H4 (cell line): ENCODE measurements at regions not wholly inside any gene's neighbourhood (a gene's known extent, or its start where the extent isn't known, plus 50 kb on each side); places are given as distances from the start of the nearest gene placed in this dataset.
A peak's percentile ranks its signal among the peaks of the same experiment; 100 is the strongest.
"Not testable (repeated sequence)": the region's sequence is repeated elsewhere in the genome, so short reads cannot be mapped to it uniquely, and the experiment has no call there.

ENCODE experiments used
- DNase-seq: peaks from one replicate; pipeline ENCODE4 v3.0.0-alpha.2; 2015; ENCODE audit warnings: low spot score

DNA sequence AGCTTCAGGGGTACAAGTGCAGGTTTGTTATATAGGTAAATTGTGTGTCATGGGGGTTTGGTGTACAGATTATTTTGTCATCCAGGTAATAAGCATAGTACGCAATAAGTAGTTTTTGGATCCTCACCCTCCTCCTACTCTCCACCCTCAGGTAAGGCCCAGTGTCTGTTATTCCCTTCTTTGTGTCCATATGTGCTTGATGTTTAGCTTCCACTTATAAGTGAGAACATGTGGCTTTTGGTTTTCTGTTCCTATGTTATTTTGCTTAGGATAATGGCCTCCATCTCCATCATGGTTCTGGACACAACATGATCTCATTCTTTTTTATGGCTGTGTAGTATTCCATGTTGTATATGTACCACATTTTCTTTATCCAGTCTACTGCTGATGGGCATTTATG is 298.4 kb downstream of the LIG4 start:
- not testable (repeated sequence) for DNase-seq

DNA sequence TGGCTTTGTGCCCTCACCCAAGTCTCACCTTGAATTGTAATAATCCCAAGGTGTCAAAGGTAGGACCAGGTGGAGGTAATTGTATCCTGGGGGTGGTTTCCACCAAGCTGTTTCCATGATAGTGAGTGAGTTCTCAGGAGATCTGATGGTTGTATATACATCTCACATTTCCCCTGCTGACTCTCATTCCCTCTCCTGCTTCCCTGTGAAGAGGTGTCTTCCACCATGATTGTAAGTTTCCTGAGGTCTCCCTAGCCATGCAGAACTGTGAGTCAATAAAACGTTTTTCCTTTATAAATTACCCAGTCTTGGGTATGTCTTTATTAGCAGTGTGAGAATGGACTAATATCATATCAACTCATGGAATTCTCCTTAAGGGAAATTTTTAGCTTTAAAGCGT is 302.6 kb downstream of the LIG4 start:
- no peak for DNase-seq

- no peak for DNase-seq
Observed at GRCh38 chr13:107907065-107907805, 308.1 kb downstream of the LIG4 start.

- DNase-seq = no peak
Observed at GRCh38 chr13:107906131-107906530, 309.2 kb downstream of the LIG4 start.

DNA sequence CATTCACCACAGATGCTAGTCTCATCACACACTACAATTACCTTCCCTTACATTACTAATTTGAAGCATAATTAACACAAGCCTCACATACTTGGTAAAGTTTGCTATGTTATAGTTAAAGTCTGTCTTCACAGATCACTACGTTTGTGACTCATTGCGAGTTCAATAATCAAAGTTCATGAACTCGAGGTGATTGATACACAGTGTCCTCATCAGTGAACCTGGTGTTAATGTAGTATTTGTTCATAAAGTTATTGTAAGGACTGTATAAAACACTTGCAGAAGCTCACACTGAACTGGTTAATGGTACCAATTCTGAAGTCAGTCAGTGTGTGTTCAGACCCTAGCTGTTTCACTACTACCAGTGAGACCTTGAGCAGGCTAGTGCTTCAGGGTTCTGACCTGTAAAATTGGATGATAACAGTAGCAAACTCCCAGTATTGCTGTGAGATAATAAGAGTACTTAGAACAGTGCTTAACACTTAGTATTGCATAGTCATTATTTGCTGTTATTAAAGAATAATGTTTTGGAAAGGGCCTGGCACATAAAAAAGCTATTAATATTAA is 313.3 kb downstream of the LIG4 start:
- no peak for DNase-seq

- no peak for DNase-seq
Observed at GRCh38 chr13:107901230-107901629, 314.1 kb downstream of the LIG4 start.

DNA sequence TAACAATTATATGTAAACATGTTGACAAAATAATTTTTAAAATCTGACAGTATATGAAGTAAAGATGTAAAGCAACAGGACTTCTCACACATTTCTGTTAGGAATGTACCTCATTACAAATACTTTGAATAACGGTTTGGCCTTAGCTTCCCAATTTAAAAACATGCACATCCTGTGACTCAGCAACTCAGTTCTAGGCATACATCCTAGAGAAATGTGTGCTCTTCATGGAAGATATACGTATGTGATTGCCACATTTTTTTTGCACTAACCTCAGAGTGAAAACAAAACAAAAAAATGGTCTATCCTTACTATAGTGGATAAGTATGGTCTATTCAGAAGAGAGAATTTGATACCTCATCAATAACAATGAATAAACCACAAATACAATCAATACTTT is 314.6 kb downstream of the LIG4 start:
- no peak for DNase-seq

- no peak for DNase-seq
Observed at GRCh38 chr13:107886118-107886517, 329.2 kb downstream of the LIG4 start.

GRCh38 chr13:107884564-107884963 is 330.8 kb downstream of the LIG4 start:
- DNase-seq = no peak

DNA sequence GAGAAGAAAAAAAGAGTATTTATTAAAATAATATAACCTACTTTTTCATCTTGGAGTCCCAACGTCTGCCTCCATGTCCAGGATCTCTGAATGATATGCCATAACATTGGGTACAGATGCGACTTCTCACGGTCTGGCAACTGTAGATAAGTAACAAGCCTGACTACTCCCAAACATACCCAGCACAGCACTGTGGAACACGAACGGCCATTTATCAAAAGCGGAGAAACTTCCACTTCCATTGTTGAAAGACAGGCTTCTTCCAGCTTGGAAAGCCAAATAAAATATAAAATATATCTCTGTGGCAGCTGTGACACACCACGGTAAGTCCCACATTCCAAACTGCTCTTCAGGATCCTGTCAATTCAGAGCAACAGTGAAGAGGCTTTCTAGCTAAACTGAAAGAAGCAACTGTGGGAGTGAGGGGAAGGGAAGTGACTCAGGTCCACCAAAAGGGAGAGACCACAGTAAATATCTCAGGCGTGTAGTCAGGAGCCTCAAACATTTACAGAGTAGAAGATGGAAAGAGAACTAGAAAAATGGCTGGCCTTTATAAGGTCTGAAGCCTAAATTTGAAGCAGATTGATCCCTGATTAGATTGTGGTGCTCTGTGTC is 331.7 kb downstream of the LIG4 start:
- peak; percentile 41 for DNase-seq

GRCh38 chr13:107882708-107883560 is 332.4 kb downstream of the LIG4 start:
- no peak for DNase-seq

DNA sequence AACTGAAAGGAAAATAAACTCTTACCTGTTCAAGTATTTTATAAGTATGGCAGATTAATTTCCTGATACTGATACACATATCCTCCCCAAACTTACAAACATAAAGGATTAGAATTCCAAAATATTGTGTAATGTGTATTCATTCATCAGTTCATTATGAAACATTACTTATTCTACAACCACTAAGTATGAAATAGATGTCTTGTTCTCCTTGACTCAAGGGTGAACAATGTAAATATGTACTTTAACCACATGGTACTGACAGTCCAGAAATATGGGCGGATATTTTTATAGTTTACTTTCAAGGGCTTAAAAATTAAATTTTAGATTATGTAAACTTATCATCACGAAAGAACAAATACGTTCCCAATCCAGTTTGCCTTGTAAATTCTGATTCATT is 334.0 kb downstream of the LIG4 start:
- DNase-seq = no peak

DNA sequence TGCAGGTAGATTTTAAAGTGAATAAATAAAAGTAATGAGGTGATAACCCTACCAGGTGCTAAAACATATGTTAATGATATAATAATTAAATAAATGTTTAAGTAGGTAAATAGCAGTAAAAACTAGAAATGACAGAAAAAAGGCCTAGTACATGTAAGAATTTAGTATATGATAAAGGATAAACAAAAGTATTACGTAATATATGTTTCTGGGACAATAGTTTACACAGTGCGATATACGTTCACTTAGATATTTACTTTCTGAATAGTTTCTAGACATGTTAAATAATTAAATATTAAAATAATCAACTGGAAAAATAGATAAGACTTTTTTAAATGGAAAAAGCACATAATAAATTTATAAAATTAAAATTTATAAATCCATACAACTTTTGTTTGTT is 340.9 kb downstream of the LIG4 start:
- no peak for DNase-seq

DNA sequence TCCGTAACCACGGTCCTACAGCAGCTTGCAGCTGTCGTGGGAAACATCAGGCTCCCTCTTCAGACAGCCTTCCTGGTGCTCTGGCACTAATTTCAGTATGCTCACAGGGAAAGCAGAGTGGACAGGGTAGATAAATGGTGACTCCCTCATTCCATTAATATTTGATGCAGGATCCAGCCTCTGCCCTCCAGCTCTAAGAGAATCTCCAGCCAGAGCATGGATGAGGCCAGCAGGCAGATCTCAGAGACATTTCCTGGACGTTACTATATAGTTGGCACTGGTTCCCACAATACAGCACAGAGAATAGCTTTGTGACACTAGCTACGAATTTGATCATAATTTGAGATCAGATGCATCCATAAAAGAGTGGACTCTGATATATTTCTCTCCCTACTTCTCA is 341.4 kb downstream of the LIG4 start:
- no peak for DNase-seq

DNA sequence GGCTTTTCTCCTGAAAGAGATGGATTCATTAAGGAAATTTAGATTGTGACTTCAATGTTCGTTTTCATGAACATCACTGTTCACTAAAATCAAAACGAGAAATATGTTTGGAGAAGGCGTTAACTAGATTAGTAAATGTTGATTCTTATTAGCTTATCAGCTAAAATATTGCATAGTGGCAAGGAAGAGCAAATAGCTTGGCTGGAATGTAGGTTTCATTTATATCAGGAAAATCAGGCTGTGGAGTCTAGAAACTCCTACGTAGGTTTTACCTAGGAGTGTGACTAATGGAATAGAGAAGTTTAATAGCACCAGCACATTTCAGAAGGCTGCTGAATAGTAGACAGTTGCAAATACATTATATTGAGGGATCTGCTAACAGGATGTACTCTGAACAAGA is 344.9 kb downstream of the LIG4 start:
- DNase-seq = no peak

GRCh38 chr13:107867701-107868661 is 347.4 kb downstream of the LIG4 start:
- DNase-seq = peak; percentile 34

GRCh38 chr13:107866941-107867623 is 348.3 kb downstream of the LIG4 start:
- DNase-seq = peak; percentile 16

DNA sequence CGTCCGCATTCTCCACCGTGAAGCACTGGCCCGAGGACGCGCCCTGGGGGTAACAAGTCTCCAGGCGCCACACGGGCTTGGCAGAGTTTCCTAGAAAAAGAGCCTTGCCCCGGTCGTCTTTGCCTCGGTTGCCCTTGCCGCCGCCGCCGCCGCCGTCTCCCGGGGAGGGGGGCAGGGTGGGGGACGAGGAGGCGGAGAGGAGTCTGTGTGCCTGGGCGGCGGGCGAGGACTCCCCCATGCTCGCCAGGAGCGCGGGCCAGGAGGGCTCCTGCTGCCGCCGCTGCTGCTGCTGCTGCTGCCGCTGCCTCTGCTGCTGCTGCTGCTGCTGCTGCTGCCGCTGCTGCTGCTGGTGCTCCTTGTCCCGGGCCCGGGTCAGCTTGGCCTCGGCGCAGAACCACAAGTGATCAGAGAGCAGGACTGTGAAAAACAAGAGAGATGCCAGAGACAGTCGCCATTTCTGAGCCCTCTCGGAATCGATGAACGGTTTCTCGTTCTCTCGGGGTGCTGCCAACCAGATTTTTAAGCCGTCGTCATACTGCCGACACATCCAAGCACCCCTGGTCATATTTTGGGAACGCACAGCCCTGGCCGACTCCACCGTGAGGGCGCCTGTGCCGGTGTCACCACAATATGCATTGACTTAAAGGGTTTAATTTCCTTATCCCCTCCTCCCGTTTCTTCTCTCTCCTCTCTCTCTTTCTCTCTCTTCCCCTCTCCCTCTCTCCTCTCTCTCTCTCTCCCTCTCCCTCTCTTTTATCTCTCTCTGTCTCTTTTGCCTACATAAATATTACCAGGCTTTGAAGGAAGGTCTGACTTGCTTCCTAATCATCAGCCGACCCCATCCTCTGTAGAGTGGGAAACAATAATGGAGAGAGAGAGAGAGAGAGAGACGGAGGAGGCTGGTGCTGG is 349.1 kb downstream of the LIG4 start:
- DNase-seq = peak; percentile 5

DNA sequence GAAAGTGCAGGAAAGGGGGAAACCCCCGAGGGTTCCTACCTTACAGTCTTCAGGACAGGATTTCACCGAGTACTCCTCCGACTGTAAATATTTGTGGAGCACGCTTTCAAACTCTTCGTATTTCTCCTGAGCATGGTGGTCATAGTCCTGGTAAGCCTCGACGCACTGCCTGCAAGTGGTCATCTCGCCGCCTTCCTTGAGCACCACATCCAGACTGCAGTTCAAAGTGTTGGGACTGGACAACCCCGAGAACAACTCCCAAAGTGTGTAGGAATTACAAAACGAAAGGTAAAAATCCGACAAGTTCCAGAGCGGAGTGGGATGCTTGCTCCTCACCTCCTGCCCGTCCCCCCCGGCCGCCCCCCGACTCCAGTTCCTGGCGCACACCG is 349.7 kb downstream of the LIG4 start:
- DNase-seq = peak; percentile 6

GRCh38 chr13:107865318-107865575 is 350.1 kb downstream of the LIG4 start:
- DNase-seq = no peak
